ENCODE measurements at regions not wholly inside any gene's neighbourhood (a gene's known extent, or its start where the extent isn't known, plus 50 kb on each side); places are given as distances from the start of the nearest gene placed in this dataset.
"Not testable (repeated sequence)": the region's sequence is repeated elsewhere in the genome, so short reads cannot be mapped to it uniquely, and the experiment has no call there.

DNA sequence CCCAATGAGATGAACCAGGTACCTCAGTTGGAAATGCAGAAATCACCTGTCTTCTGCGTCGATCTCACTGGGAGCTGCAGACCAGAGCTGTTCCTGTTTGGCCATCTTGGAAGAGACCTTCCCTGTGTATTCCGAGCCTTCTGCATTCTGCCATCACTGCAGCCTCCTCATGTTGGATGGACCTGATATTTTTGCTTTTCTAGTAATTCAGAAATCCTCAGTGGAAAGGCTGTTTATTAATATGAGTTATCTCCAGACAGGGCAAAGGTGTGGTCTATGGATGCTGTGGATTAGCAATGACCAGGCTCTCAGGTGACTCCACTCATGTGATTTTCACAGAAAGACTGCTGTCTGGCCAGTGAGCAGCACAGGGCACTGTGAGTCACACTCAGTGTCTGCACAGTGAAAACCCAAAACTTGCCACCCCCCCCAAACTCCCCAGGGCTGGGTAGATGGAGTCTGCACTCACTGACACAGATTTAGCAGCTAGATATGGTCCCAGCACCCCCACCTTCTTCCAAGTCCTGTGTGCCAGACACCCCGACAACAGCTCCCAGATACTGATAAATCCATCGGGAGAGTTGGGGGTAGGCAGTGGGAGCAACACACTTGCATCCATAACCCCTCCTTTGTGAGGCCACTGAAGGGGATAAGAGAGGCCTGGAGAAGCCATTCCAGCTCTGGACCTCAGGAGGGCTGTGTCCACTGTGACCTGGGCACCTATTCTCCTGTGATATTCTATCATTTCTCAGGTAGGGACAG is 75.2 kb upstream of the TOP3B start:
- DNase-seq (ENCODE audit: low read depth in 2 of 2) = no peak

DNA sequence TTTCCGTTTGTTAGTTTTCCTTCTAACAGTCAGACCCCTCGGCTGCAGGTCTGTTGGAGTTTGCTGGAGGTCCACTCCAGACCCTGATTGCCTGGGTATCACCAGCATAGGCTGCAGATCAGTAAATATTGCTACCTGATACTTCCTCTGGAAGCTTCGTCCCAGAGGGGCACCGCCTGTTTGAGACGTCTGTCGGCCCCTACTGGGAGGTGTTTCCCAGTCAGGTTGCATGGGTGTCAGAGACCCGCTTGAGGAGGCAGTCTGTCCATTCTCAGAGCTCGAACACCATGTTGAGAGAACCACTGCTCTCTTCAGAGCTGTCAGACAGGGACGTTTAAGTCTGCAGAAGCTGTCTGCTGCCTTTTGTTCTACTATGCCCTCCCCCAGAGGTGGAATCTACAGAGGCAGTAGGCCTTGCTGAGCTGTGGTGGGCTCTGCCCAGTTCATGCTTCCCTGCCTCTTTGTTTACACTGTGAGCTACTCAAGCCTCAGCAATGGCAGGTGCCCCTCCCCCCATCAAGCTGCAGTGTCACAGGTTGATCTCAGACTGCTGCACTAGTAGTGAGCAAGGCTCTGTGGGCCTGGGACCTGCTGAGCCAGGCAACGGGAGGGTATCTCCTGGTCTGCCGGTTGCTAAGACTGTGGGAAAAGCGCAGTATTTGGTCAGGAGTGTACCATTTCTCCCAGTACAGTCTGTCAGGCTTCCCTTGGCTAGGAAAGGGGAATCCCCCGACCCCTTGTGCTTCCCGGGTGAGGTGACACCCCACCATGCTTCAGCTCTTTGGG is 74.4 kb upstream of the TOP3B start:
- not testable (repeated sequence) for DNase-seq (ENCODE audit: low read depth in 2 of 2)

DNA sequence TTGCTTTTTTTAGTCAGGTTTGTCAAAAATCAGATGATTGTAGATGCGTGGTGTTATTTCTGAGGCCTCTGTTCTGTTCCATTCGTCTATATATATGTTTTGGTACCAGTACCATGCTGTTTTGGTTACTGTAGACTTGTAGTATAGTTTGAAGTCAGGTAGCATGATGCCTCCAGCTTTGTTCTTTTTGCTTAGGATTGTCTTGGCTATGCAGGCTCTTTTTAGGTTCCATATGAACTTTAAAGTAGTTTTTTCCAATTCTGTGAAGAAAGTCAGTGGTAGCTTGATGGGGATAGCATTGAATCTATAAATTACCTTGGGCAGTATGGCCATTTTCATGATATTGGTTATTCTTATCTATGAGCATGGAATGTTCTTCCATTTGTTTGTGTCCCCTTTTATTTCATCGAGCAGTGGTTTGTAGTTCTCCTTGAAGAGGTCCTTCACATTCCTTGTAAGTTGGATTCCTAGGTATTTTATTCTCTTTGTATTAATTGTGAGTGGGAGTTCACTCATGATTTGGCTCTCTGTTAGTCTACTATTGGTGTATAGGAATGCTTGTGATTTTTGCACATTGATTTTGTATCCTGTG is 70.1 kb upstream of the TOP3B start:
- not testable (repeated sequence) for DNase-seq (ENCODE audit: low read depth in 2 of 2)

DNA sequence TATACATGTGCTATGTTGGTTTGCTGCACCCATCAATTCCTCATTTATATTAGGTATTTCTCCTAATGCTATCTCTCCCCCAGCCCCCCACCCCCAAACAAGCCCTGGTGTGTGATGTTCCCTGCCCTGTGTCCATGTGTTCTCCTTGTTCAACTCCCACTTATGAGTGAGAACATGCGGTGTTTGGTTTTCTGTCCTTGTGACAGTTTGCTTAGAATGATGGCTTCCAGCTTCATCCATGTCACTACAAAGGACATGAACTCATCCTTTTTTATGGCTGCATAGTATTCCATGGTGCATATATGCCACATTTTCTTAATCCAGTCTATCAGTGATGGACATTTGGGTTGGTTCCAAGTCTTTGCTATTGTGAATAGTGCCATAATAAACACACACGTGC is 68.4 kb upstream of the TOP3B start:
- DNase-seq (ENCODE audit: low read depth in 2 of 2) = not testable (repeated sequence)

DNA sequence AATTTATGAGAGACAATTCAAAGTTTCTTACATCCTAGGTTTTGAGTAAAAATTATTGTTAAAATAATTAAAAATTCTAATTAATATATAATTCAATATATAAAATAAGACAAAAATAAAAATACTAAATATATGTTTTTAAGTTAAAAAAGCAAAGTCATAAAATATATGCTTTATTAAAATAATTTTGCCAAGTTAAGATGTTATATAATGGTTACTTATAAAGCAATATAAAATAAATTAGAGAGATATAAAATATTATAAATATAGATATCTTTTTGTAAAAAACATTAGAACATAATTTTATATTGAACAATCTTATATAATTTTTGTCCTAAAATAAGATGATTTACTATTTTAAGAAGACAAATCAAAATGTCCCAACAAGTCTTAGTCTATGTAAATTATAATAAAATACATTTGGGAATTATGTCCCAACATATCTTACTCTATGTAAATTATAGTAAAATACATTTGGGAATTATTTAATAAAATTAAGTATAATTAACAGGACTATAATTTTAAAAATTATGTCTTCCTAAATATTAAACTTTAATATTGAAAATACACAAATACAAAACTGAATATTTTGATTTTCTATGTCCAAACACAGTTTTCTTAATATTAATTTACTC is 67.7 kb upstream of the TOP3B start:
- DNase-seq (ENCODE audit: low read depth in 2 of 2) = no peak

DNA sequence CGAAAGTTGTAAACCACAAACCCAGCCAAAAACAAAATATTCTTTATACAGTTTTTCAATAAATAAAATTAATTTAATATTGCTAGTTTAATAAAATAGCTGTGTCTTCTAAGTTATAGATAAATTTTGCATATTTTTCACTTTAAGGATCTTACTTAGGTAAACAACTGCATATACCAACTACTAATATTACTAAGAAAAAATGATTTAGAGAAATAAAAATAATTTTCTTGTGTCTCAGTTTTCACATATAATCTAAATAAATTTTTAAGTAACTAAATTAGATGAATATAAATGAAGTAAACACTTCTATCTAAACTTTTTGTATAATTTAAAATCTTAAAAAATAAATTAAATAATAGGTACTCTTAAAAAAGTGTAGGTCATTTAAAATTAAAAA is 67.1 kb upstream of the TOP3B start:
- DNase-seq (ENCODE audit: low read depth in 2 of 2) = no peak

DNA sequence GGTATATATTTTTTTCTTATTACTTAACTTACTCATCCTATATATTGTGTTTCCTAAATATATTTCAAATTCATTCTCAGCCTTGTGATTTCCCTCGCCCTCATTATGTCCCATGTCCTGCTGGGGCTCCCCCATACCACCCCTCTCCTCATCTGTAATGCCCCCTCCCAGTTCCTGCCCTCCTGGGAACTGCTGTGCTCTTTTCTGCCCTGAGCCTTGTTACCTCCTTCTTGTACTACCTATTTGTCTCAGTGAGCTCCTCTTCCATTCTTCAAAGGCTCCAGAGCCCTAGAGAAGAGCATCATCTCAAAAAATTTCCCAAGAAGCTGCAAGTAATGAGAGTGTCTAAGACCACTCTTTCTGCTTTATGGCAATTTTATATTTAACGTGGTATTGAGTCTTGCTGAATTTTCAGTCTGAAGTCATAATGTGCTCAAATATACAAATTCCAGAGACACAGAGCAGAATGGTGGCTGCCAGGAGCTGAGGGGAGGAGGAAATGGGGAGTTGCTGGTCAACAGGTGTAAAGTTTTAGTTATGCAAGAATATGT is 66.5 kb upstream of the TOP3B start:
- DNase-seq (ENCODE audit: low read depth in 2 of 2) = no peak

DNA sequence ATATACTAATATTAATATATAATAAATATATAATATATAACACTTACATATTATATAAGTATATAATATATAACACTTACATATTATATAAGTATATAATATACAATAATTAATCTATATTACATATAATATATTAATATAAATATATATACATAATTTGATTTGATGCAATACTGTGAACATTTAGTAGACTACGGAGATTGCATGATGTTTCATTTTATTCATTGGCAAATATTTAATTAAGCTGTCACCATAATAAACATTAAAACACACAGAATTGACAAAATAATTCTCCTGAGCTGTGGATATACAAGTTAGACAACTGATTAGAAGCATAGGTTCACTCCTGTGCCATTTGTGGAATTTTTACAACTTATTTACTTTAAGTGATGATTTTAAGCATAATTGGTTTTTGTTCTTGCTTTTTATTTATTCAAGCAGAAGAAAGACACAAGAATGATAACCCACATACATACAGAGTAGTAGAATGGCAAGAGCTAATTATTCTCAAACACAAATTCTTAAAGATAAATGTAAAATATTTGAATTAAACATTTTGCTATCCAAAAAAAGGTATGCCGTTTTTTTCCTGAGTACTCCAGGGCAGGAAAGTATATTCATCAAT is 65.8 kb upstream of the TOP3B start:
- no peak for DNase-seq (ENCODE audit: low read depth in 2 of 2)

DNA sequence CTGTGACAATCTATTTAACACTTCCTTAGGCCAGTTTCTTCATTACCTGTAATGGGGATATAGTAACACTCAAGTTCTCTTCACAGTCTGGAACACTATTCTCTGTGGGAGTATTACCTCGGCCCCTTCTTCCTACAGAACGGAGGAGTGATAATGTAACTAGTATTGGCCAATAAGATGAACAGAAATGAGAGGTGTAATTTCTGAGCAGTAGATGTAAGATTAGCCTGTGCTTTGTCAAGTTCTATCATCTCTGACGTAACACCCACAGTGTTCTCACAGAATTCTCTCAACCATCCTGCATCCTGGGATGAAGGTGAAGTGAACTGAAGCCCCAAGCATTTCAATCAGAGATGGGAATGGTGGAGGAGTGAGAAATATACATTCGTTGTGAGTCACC is 65.2 kb upstream of the TOP3B start:
- no peak for DNase-seq (ENCODE audit: low read depth in 2 of 2)

DNA sequence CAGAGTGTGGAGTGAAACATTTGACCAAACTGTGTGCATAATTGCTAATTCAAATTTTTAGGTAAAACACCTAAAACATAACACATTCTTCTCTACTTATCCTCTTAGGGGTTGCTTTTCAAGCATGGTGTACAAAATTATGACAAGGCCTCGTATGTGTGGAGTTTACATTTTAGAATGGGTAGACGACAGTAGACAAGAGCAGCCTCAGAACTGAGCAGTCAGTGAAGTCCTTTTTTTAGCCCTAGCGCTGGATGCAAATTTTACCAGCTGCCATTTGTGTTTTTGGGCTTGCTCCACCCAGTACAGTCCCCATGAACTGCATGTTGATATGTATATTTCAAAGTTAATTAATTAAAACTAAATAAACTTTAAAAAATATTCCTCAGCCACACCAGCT is 64.7 kb upstream of the TOP3B start:
- DNase-seq (ENCODE audit: low read depth in 2 of 2) = no peak

DNA sequence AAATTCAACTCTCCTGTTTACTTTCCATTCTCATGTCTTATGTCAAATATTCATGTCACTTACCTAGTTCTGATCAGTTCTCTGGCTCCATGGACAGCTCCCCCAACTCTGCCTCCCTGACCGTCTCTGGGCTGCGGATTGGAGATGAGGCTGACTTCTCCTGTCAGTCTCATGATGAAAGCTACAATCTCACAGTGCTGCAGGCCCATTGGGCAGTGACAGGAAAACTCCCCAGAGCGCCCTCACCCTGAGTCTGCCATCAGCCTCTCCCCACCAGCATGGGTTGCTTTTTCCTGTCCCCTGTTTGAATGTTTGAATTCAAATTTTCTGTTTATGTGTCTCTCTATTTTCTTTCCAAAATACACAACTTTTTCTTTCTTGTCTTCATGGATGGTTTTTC is 63.8 kb upstream of the TOP3B start:
- no peak for DNase-seq (ENCODE audit: low read depth in 2 of 2)

DNA sequence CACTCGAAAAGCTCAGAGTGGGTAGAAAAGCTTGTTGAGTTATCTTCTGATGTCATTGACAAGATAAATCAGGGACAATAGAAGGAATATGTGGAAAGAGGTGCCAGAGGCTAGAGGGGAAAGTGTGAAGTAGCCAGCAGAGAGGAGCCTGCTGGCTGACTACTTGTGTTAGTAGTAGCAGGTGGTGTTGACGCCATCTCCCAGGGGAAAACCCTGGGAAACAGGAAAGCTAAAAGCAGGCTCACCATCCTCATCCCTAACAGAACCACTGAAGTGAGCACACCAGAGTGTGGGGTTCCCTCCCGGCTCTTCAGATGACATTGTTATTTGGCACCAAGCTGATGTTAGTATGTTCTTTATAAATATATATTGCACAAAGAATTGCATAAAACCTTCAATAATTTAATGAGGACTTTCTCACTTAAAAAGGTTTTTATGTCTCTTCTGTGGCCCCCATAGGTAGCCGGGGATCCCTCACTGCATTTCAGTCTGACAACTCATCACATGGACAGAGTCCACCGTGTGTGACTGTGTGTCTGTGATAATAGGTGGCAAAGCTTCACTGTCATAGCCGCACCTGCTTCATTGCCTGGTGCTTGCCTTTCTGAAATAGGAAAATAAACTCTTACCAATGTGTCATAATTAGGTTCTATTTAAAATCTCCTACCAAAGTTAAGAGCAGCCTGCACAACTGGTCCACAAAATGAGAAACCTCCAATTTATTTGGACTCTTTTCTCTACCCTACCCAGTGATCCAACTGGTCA is 63.2 kb upstream of the TOP3B start:
- DNase-seq (ENCODE audit: low read depth in 2 of 2) = no peak

DNA sequence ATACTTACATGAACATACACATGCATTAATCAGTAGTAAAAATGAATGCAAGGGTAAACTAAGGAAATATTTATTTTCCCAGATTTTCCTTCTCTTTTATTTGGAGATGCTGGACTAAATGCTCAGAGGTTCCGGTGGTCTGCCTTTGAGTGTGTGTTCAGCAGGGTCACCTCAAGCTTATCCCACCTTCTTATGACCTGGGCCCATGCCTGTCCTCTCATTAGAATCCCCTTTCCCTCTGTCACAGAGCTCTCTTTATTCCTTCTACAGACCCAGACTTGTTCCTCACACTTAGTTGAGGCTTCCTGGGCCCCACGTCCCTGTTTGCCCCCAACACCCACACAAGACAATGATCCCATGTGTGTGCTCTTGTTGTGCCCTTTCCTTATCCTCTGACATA is 61.6 kb upstream of the TOP3B start:
- DNase-seq (ENCODE audit: low read depth in 2 of 2) = no peak

DNA sequence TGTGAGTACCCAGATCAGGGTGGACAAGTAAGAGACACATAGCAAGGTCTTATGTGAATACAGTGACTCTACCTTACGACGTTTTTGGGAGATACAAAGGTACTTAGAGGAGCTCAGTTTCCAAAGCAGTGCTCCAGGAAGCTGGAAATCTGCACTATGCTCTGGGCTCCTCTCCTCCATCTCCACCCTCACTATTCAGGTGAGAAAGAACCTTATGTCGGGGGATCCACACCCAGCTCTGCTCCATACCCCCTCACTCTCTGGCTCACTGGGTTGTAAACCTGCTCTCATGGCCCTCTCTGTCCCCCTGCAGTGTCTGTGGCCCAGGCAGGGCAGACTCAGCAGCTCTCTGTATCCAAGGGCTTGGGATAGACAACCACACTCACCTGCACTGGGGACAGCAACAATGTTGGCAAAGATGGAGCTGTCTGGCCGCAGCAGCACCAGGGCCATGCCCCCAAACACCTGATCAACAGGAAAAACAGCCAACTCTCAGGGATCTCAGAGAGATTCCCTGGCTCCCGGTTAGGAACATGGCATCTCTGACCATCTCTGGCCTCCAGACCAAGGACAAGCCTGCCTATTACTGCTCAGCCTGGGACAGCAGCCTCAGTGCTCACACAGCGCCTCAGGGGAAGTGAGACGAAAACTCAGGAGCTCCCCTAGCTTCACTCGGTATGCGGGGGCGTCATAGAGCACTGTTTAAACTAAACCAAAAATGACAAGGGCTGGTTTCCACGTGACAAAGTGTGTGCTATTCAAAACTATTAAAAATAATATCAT is 60.9 kb upstream of the TOP3B start:
- DNase-seq (ENCODE audit: low read depth in 2 of 2) = no peak

DNA sequence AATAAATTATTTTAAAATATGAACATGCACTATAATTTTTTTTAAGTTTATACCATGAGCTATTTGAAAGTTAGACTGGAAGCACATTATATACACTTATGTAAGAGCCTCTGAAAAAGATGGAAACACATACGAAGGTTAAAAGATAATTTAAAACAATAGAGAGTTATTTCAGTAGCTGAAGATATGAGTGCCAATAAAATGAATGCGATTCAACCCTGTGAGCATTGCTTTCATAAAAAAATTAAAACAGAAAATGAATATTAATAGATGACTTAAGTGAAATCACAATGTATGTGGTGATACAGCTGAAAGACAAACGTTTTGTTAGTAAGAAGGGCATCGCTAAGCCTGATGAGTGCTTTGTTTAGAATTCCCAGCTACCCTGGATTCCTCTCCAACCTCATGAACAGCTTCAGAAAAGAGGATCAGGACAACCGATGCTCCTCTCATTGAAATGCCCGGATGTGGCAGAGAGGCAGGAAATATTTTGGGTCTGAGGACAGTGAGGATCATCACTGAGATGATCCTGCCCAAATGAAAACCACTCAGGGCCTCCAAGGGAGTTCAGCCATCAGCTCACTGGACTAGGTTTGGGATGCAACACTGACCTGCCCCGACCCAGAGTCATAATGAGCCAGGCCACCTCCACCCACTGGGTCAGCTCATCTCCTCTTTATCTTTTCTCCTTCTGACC is 60.2 kb upstream of the TOP3B start:
- DNase-seq (ENCODE audit: low read depth in 2 of 2) = no peak

DNA sequence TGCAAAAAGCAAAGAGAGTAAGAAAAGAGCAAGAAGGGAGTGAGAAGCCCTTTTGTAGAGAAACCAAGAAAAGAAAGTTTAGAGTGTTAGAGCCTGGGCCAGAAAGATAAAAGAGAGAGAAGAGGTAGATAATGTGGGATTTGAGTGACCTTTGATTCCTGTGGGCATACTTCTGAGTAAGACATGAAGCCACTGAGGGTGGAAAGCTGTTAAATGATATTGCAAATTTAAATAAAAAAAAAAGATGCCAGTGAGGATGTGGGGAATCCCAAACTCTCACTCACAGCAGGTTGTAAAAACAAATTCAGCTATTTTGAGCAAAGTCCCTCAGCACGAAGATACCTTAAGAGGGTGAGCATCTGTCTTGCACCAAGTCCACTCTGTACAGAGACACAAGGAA is 59.4 kb upstream of the TOP3B start:
- no peak for DNase-seq (ENCODE audit: low read depth in 2 of 2)

DNA sequence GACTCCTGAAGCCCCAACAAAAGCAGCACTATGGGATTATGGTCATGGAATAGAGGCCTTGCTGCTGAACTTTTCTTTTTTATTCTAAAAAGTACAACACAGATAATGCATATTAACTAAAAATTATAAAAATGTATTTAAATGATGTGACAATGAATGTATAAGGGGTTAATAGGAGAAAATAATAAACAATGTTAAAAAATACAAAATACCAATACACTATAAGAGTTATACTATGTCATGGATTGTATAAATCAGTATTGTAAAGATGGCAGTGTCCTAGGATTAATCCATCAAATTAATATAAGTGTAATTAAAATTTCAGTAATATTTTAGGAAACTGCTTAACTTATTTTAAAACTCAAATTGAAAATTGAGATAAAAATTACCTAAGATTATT is 58.3 kb upstream of the TOP3B start:
- DNase-seq (ENCODE audit: low read depth in 2 of 2) = no peak

DNA sequence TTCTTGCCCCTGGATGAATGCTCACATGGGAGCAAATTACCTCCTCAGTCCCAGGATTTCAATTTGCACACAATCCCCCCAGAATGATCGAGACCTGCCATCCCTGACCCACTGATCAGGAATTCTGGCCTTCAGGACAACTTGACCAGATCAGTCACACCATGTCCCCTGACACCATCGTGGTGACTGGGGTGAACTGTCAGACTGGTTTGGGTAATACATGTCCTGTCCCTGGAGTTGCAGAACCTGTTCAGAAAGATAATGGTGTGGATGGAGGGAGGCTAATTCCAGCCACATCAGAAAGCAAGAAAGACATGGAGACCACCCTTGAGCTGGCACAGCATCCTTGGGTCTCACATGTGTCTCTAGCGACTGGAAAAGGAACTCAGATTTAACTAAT is 57.9 kb upstream of the TOP3B start:
- DNase-seq (ENCODE audit: low read depth in 2 of 2) = no peak

DNA sequence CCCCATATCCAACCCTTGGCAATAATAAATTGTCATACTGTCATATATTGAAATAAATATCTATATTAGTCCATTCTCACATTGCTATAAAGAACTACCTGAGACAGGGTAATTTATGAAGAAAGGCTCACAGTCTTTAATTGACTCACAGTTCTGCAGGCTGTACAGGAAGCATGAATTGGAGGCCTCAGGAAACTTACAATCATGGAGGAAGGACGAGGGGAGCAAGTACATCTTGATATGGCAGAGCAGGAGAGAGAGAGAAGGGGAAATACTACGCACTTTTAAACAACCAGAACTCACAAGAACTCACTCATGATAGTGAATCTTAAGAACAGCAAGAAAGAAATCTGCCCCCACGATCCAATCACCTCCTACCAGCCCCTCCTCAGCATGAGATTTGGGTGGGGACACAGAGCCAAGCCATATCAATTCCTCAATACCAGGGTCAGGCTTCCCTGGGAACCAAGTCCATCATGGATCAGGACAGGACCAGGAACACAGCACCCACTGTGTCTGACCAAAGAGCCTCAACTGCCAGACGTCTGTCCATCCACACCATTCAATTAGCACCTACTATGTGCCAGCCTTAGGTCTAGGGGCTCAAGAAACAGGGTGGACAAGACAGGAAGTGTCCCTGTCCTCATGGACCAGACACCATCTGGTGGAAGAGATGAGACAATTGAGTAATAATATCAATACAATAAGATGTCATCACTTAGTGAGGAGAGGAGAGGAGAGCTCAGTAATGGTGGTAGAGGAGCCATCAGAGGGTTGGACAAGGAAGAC is 56.9 kb upstream of the TOP3B start:
- no peak for DNase-seq (ENCODE audit: low read depth in 2 of 2)

All from stimulated activated CD8-positive, alpha-beta memory T cell treated with anti-CD3 and anti-CD28 coated beads, Interleukin-2, amount 100 ng/mL, for 1 hour (primary cell).